ENCODE measurements at regions not wholly inside any gene's neighbourhood (a gene's known extent, or its start where the extent isn't known, plus 50 kb on each side); places are given as distances from the start of the nearest gene placed in this dataset.

DNA sequence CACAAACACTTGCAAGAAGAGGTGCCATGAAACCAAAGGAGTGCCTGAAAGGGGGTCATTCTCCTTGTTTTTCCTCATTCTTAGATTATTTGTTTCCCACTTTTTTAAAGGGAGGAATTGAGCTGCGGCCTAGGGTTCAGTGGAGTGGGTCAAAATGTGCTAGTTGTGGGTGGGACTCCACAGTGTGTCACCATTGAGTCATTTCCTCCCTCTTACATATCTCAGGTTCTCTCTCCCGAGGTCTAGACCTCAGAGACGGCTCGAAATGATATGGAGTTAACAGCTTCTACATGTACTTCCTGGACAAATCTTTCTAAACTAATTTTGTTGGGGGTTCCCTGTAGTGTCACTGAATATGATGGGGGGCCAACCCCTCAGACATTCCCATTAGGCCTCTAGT lies 328.4 kb upstream of the SPANXN1 start:
- H3K4me3 ChIP-seq = no peak overlapping the region
- H3K9me3 ChIP-seq = no peaks in the 10 kb centered on the region
- no peaks in the 10 kb centered on the region for H3K4me1 ChIP-seq
- H3K27me3 ChIP-seq = no peaks in the 10 kb centered on the region
- TF ChIP-seq, protein P1, sequence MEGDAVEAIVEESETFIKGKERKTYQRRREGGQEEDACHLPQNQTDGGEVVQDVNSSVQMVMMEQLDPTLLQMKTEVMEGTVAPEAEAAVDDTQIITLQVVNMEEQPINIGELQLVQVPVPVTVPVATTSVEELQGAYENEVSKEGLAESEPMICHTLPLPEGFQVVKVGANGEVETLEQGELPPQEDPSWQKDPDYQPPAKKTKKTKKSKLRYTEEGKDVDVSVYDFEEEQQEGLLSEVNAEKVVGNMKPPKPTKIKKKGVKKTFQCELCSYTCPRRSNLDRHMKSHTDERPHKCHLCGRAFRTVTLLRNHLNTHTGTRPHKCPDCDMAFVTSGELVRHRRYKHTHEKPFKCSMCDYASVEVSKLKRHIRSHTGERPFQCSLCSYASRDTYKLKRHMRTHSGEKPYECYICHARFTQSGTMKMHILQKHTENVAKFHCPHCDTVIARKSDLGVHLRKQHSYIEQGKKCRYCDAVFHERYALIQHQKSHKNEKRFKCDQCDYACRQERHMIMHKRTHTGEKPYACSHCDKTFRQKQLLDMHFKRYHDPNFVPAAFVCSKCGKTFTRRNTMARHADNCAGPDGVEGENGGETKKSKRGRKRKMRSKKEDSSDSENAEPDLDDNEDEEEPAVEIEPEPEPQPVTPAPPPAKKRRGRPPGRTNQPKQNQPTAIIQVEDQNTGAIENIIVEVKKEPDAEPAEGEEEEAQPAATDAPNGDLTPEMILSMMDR (IDR thresholded peaks at IDR 0.05) = no peak
- no peaks in the 10 kb centered on the region for H3K36me3 ChIP-seq
- DNase-seq (ENCODE audit: low spot score) = no peak
- no peak overlapping the region for H3K27ac ChIP-seq

DNA sequence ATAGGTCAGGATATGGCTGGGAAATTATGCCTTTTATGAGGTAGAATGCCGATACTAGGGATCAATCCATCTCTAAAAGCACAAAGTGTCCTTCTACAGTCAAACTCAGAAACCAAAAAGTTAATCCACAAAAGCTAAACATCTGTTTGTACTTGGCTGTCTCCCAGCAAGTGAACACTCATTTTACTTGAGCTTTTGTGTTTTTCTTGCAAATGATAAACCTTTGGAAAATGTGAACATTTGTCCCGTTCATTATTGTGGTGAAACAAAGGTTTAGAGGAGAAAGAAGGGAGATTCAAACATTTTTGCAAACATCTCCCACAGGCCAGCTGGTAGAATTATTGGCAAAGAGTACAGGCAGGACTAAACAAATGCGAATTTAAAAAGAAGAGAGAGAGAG lies 300.6 kb upstream of the SPANXN1 start:
- no peak overlapping the region for H3K4me3 ChIP-seq
- no peak for DNase-seq (ENCODE audit: low spot score)
- no peaks in the 10 kb centered on the region for H3K4me1 ChIP-seq
- peaks cover 0 to 17% of the 10 kb centered on the region in 2 donors for H3K9me3 ChIP-seq
- TF ChIP-seq, protein P1 (IDR thresholded peaks at IDR 0.05) = no peak
- H3K36me3 ChIP-seq = no peaks in the 10 kb centered on the region
- H3K27me3 ChIP-seq = no peaks in the 10 kb centered on the region
- no peak overlapping the region for H3K27ac ChIP-seq
